ENCODE measurements at regions not wholly inside any gene's neighbourhood (a gene's known extent, or its start where the extent isn't known, plus 50 kb on each side); places are given as distances from the start of the nearest gene placed in this dataset.
"Not testable (repeated sequence)": the region's sequence is repeated elsewhere in the genome, so short reads cannot be mapped to it uniquely, and the experiment has no call there.

- no peak for ATAC-seq (ENCODE audit: low read depth in 2 of 2)
- Mint-ChIP-seq H3K36me3 (no peaks in the 10 kb centered on the region), H3K4me3 (no peak overlapping the region), H3K4me1 (no peaks in the 10 kb centered on the region), H3K27me3 (peaks cover 0 to 24% (median 0%) of the 10 kb centered on the region in 3 donors), H3K9me3 (peaks cover 0 to 4% (median 0%) of the 10 kb centered on the region in 7 donors), H3K27ac (no peak overlapping the region)
- DNase-seq, result no peak
Measured at GRCh38 chr1:166594646-166595045, 244.6 kb upstream of the POGK start.

GRCh38 chr1:166597516-166597915 lies 241.8 kb upstream of the POGK start:
- no peaks in the 10 kb centered on the region for H3K4me1 Mint-ChIP-seq
- DNase-seq (no peak), ATAC-seq (ENCODE audit: low read depth in 2 of 2) (no peak)
- H3K27ac Mint-ChIP-seq, result no peak overlapping the region
- H3K36me3 Mint-ChIP-seq, result no peaks in the 10 kb centered on the region
- H3K9me3 Mint-ChIP-seq, result peaks cover 0 to 4% (median 0%) of the 10 kb centered on the region in 7 donors
- H3K4me3 Mint-ChIP-seq, result no peak overlapping the region
- peaks cover 0 to 32% (median 0%) of the 10 kb centered on the region in 3 donors for H3K27me3 Mint-ChIP-seq

GRCh38 chr1:166600574-166600973 lies 238.7 kb upstream of the POGK start:
- ATAC-seq (ENCODE audit: low read depth in 2 of 2) (no peak), DNase-seq (no peak)
- Mint-ChIP-seq H3K4me1 (no peaks in the 10 kb centered on the region), H3K27ac (no peak overlapping the region), H3K9me3 (peaks cover 0 to 4% (median 0%) of the 10 kb centered on the region in 7 donors), H3K27me3 (peaks cover 0 to 18% (median 8%) of the 10 kb centered on the region in 3 donors), H3K36me3 (no peaks in the 10 kb centered on the region), H3K4me3 (no peak overlapping the region)

- peaks cover 0 to 18% (median 8%) of the 10 kb centered on the region in 3 donors for H3K27me3 Mint-ChIP-seq
- peaks cover 0 to 4% (median 0%) of the 10 kb centered on the region in 7 donors for H3K9me3 Mint-ChIP-seq
- DNase-seq (no peak), ATAC-seq (ENCODE audit: low read depth in 2 of 2) (no peak)
- H3K27ac Mint-ChIP-seq, result no peak overlapping the region
- H3K36me3 Mint-ChIP-seq, result no peaks in the 10 kb centered on the region
- H3K4me3 Mint-ChIP-seq, result no peak overlapping the region
- H3K4me1 Mint-ChIP-seq, result no peaks in the 10 kb centered on the region
Measured at GRCh38 chr1:166601650-166602278, 237.5 kb upstream of the POGK start.

- not testable (repeated sequence) for H3K9me3 Mint-ChIP-seq; H3K36me3 Mint-ChIP-seq; DNase-seq; ATAC-seq (ENCODE audit: low read depth in 2 of 2); H3K27ac Mint-ChIP-seq; H3K4me3 Mint-ChIP-seq; H3K4me1 Mint-ChIP-seq
- H3K27me3 Mint-ChIP-seq, result peaks cover 0 to 18% (median 8%) of the 10 kb centered on the region in 3 donors
Measured at GRCh38 chr1:166602801-166603200, 236.5 kb upstream of the POGK start.

- H3K36me3 Mint-ChIP-seq, result no peaks in the 10 kb centered on the region
- H3K27me3 Mint-ChIP-seq, result peaks cover 0 to 18% (median 8%) of the 10 kb centered on the region in 3 donors
- H3K27ac Mint-ChIP-seq, result peak overlapping the region in 1 of 6 donors; percentile 62
- DNase-seq (no peak), ATAC-seq (ENCODE audit: low read depth in 2 of 2) (no peak)
- H3K4me3 Mint-ChIP-seq, result no peak overlapping the region
- no peaks in the 10 kb centered on the region for H3K4me1 Mint-ChIP-seq
- peaks cover 0 to 4% (median 0%) of the 10 kb centered on the region in 7 donors for H3K9me3 Mint-ChIP-seq
Measured at GRCh38 chr1:166603296-166603695, 236.0 kb upstream of the POGK start.

GRCh38 chr1:166605137-166605536 lies 234.1 kb upstream of the POGK start:
- DNase-seq (no peak), ATAC-seq (ENCODE audit: low read depth in 2 of 2) (no peak)
- H3K27ac Mint-ChIP-seq, result no peak overlapping the region
- H3K9me3 Mint-ChIP-seq, result no peaks in the 10 kb centered on the region
- H3K4me1 Mint-ChIP-seq, result no peaks in the 10 kb centered on the region
- no peaks in the 10 kb centered on the region for H3K36me3 Mint-ChIP-seq
- no peak overlapping the region for H3K4me3 Mint-ChIP-seq
- H3K27me3 Mint-ChIP-seq, result peaks cover 0 to 11% (median 8%) of the 10 kb centered on the region in 3 donors

GRCh38 chr1:166612886-166613285 lies 226.4 kb upstream of the POGK start:
- no peak overlapping the region for H3K4me3 Mint-ChIP-seq
- H3K9me3 Mint-ChIP-seq, result no peaks in the 10 kb centered on the region
- peaks cover 0 to 4% (median under 1%) of the 10 kb centered on the region in 3 donors for H3K27me3 Mint-ChIP-seq
- ATAC-seq (ENCODE audit: low read depth in 2 of 2) (no peak), DNase-seq (no peak)
- no peaks in the 10 kb centered on the region for H3K36me3 Mint-ChIP-seq
- H3K27ac Mint-ChIP-seq, result no peak overlapping the region
- H3K4me1 Mint-ChIP-seq, result no peaks in the 10 kb centered on the region

GRCh38 chr1:166616206-166616605 lies 223.1 kb upstream of the POGK start:
- DNase-seq (no peak), ATAC-seq (ENCODE audit: low read depth in 2 of 2) (no peak)
- Mint-ChIP-seq H3K27ac (no peak overlapping the region), H3K27me3 (peaks cover 5 to 21% (median 13%) of the 10 kb centered on the region in 3 donors), H3K9me3 (no peaks in the 10 kb centered on the region), H3K36me3 (no peaks in the 10 kb centered on the region), H3K4me3 (no peak overlapping the region), H3K4me1 (no peaks in the 10 kb centered on the region)

GRCh38 chr1:166626711-166627110 lies 212.6 kb upstream of the POGK start:
- Mint-ChIP-seq H3K9me3 (peaks cover 0 to 4% (median 0%) of the 10 kb centered on the region in 7 donors), H3K27ac (no peak overlapping the region), H3K4me3 (no peak overlapping the region), H3K27me3 (peaks cover 8 to 10% (median 8%) of the 10 kb centered on the region in 3 donors), H3K36me3 (no peaks in the 10 kb centered on the region), H3K4me1 (no peaks in the 10 kb centered on the region)
- DNase-seq (no peak), ATAC-seq (ENCODE audit: low read depth in 2 of 2) (no peak)

GRCh38 chr1:166627558-166627957 lies 211.7 kb upstream of the POGK start:
- H3K9me3 Mint-ChIP-seq, result peaks cover 0 to under 1% (median 0%) of the 10 kb centered on the region in 7 donors
- ATAC-seq (ENCODE audit: low read depth in 2 of 2), result no peak
- no peak overlapping the region for H3K27ac Mint-ChIP-seq
- no peak for DNase-seq
- H3K36me3 Mint-ChIP-seq, result no peaks in the 10 kb centered on the region
- no peak overlapping the region for H3K4me3 Mint-ChIP-seq
- no peaks in the 10 kb centered on the region for H3K4me1 Mint-ChIP-seq
- peaks cover 3 to 6% (median 5%) of the 10 kb centered on the region in 3 donors for H3K27me3 Mint-ChIP-seq

- no peaks in the 10 kb centered on the region for H3K9me3 Mint-ChIP-seq
- no peak overlapping the region for H3K27ac Mint-ChIP-seq
- H3K27me3 Mint-ChIP-seq, result no peaks in the 10 kb centered on the region
- H3K4me1 Mint-ChIP-seq, result no peaks in the 10 kb centered on the region
- H3K4me3 Mint-ChIP-seq, result no peak overlapping the region
- no peak for DNase-seq
- ATAC-seq (ENCODE audit: low read depth in 2 of 2), result no peak
- H3K36me3 Mint-ChIP-seq, result no peaks in the 10 kb centered on the region
Measured at GRCh38 chr1:166628259-166628658, 211.0 kb upstream of the POGK start.

- no peaks in the 10 kb centered on the region for H3K9me3 Mint-ChIP-seq
- H3K36me3 Mint-ChIP-seq, result no peaks in the 10 kb centered on the region
Measured at GRCh38 chr1:166629946-166630345, 209.3 kb upstream of the POGK start.

GRCh38 chr1:166630369-166630768 lies 208.9 kb upstream of the POGK start:
- H3K4me3 Mint-ChIP-seq, result no peak overlapping the region
- DNase-seq (no peak), ATAC-seq (ENCODE audit: low read depth in 2 of 2) (no peak)
- H3K4me1 Mint-ChIP-seq, result no peaks in the 10 kb centered on the region
- H3K27me3 Mint-ChIP-seq, result peaks cover 6 to 10% (median 8%) of the 10 kb centered on the region in 3 donors
- no peak overlapping the region for H3K27ac Mint-ChIP-seq
- no peaks in the 10 kb centered on the region for H3K36me3 Mint-ChIP-seq
- no peaks in the 10 kb centered on the region for H3K9me3 Mint-ChIP-seq

More at GRCh38 chr1:166629946-166630345, 209.3 kb upstream of the POGK start:
- Mint-ChIP-seq H3K27me3 (peaks cover 2 to 6% (median 6%) of the 10 kb centered on the region in 3 donors), H3K4me1 (no peaks in the 10 kb centered on the region), H3K27ac (no peak overlapping the region), H3K4me3 (no peak overlapping the region)
- DNase-seq, result no peak
- no peak for ATAC-seq (ENCODE audit: low read depth in 2 of 2)
